HG03175 (cell line): ENCODE measurements at regions not wholly inside any gene's neighbourhood (a gene's known extent, or its start where the extent isn't known, plus 50 kb on each side); places are given as distances from the start of the nearest gene placed in this dataset.
"Not testable (repeated sequence)": the region's sequence is repeated elsewhere in the genome, so short reads cannot be mapped to it uniquely, and the experiment has no call there.

Experiments
- ATAC-seq: cut with Tn5 transposase; IDR thresholded peaks from one replicate; pipeline ENCODE4 v1.9.1; 2021; ENCODE audit warnings: mild to moderate bottlenecking, moderate library complexity; ENCODE audit not compliant: unreplicated experiment

DNA sequence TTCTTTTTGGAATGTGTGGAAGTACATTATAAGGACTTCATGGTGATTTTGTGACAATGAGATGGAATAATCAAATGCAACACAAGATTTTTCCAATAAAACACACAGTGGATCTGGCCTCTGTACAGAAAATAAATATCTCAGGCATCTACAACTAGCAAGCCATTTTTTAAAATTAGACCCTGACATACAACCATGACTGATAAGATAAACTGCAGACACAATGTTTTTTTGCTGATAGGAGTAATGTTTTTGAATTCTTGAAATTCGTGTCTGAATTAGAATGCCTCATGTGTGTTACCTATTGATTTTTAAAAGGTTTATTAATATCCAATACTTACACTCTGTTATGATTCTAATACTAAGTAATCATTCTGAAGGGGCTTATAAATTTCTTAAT, 328.1 kb downstream of the HGF start:
- ATAC-seq: no peak

DNA sequence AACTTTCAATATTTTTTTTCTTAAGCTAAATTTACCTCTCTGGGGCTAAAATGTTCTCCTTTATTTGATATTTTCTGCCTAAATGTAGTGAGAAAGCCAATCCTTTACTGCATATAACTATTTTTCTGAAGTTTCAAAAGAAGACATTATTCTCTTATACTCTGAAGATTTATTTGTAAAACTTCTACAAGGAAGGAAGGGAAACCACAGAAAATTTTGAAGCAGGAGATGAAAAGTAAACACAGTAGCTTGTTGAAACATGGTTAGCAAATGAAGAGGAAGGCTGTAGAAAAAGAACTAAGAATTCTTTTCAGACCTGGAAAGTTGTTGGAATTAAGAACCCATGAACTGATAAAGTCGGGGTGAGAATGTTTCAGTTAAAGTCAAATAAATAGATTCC, 330.3 kb downstream of the HGF start:
- no peak for ATAC-seq

- not testable (repeated sequence) for ATAC-seq
These were observed 332.7 kb downstream of the HGF start for GRCh38 chr7:81437160-81437559.

- no peak for ATAC-seq
These were observed 336.0 kb downstream of the HGF start for GRCh38 chr7:81433692-81434331.

DNA sequence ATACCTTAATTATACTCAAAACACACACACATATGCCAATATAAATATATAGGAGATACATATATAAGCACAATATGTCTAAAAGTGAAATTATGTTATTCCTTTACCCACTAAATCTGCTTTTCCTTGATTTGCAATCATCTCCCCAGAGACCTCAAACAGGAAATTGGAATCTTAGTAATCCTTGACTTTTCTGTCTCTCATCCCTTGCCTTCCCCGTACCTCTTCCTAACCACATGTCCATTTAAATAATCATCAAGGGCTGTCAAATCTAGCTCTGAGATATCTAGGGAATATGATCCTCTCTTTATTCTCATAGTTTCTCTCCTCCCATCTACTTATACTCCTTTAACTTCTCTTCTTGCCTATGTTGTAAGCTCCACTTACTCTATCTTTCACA, 336.6 kb downstream of the HGF start:
- ATAC-seq: no peak

GRCh38 chr7:81430761-81431160, 339.1 kb downstream of the HGF start:
- no peak for ATAC-seq

DNA sequence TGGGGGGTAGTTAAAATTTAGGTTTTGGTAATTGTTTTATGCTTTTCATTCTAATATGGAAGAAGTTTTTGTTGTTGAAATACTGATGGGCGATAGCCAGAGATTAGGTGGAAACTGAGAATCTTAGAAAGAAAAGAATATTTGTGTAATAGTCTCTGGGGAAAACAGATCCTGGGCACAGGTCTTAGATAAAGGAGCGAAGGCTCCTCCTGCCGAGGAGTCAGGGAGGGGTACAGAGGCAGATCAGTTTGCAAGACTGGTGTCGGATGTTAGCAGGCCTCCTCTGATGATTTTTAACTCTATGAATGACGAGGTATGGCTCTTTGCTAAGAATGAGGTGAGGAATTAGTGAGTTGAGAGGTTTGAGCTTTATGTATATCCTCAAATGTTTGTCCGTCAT, 339.7 kb downstream of the HGF start:
- no peak for ATAC-seq

DNA sequence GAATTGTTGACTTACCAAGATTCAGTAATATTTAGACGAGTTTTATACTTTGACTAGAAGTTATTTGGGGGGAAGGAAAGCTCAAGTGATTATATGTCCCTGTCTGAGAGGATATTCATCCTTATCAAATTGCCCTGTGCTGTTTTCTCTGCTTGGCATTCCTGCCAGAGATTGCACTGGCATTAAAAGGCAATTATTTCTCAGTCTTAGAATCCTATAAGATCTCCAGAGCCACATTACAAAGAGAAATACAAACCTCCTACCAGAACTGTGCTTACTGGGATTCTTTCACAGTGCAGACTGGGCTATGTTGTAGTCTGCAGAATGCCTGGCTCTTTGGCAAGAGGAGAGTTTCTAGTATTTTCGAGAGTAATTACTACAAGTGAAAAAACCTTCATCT, 342.4 kb downstream of the HGF start:
- ATAC-seq: no peak

GRCh38 chr7:81420526-81421226, 349.2 kb downstream of the HGF start:
- ATAC-seq: no peak

- ATAC-seq: no peak
These were observed 350.1 kb downstream of the HGF start for GRCh38 chr7:81419731-81420130.

- ATAC-seq: no peak
These were observed 353.2 kb downstream of the HGF start for GRCh38 chr7:81416659-81417058.

DNA sequence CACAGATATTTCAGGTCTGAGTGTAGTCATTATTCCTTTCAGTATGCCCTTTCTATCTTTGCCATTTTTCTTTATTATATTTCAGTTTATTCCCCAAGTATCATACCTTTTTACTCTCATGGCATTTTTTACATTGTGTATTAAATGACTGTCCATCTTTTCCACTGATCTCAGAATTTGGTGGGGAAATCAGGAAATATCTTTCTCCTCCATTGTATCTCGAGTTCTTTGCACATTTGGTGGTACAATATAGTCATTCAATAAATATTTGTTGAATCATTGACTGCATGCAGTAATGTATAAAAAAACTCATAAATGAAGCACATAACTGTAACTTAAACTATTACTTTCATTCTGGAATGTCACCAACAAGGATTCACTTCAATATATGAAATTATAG, 354.7 kb downstream of the HGF start:
- ATAC-seq: no peak

DNA sequence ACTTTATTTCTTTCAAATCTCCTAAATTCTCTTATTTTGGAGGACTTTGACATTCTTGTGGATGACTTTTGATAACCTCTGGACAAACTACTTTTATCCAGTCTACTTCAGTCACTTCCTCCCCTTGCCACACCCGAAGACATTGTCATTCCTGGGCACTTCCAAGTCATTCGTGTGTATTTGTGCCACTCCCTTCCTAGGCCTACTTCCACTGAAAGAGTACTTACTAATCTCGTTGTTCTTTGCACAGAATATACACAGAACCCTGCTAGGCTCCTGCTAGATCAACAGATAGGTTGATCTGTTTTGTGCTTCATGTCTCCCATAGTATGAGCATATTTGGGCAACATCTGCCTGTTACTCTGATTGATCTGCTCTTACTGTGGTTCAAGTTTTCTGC, 355.4 kb downstream of the HGF start:
- ATAC-seq: no peak

- ATAC-seq: no peak
These were observed 359.3 kb downstream of the HGF start for GRCh38 chr7:81410471-81411117.

DNA sequence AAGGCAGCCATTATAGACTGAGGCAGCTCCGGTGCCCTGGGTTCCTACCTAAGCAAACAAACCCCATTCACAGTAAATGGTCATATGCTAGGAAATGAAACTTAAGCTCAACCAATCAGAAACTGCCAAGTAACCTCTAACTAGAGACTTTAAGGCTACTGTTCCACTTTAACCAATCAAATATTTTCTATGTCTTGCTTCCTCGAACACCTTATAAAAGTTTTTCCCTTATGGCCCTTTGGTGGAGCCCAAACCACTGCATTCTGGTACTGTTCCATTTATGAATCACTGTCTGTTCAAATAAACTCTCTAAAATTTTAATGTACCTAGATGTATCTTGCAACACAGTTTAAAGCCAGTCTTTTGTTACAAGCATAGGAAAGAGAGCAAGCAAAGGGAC, 361.1 kb downstream of the HGF start:
- no peak for ATAC-seq

GRCh38 chr7:81407094-81407493, 362.8 kb downstream of the HGF start:
- no peak for ATAC-seq

DNA sequence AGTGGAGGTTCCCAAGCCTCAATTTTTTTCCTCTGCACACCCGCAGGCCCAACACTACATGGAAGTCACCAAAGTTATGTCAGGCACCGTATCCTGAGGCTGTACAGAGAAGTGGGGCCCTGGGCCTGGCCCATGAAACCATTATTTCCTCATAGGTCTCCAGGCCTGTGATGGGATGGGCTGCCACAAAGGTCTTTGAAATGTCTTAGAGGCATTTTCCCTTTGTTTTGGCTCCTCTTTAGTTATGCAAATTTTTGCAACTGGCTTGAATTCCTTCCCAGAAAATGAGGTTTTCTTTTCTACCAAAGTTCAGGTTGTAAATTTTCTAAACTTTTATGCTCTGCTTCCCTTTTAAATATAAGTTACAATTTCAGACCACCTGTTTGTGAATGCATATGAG, 365.2 kb downstream of the HGF start:
- no peak for ATAC-seq

GRCh38 chr7:81402227-81402626, 367.6 kb downstream of the HGF start:
- ATAC-seq: no peak

DNA sequence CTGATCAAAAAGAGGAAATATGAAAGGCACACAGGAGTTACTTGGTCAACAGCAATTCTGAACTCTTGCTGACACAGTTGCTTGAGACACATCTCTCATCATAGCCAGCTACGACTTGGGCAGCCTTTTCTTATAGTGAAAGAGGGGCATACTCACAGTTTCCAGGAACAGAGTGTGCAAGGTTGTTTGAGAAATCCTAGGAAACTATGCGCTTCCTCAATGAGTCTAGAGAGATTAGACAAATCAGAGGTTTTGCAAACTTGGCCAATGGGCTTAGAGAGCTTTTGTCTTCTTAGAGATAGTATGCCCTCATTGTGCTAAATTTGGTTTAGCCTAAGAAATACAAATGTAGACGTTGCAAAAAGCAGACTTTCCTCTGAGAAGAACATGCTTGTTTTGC, 370.4 kb downstream of the HGF start:
- ATAC-seq: no peak

- no peak for ATAC-seq
These were observed 375.8 kb downstream of the HGF start for GRCh38 chr7:81394029-81394428.

- ATAC-seq: no peak
These were observed 376.8 kb downstream of the HGF start for GRCh38 chr7:81393018-81393417.

DNA sequence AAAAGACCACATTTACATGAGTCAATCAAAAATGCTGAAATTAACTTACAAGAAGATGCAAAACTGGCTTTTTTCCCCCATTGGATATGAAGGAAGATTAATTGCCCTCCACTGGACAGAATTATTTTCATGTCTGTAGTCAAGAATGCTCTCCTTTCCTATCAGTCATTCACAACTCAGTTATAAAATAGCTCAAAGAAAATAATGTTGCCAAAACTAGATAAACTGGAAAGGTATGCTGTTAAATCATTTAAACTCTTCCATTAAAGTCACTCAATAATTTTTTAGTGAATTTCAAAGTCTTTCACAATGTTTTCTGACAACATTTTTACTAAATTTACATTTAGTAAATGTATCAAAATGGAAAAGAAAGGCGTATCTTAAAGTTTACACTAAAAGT, 384.5 kb downstream of the HGF start:
- ATAC-seq: no peak
